CD4-positive, alpha-beta T cell treated with Interleukin-21 for 1 hour (primary cell): ENCODE measurements at regions not wholly inside any gene's neighbourhood (a gene's known extent, or its start where the extent isn't known, plus 50 kb on each side); places are given as distances from the start of the nearest gene placed in this dataset.
"Not testable (repeated sequence)": the region's sequence is repeated elsewhere in the genome, so short reads cannot be mapped to it uniquely, and the experiment has no call there.

Experiments
- DNase-seq: peaks from one replicate; pipeline ENCODE4 v3.0.0-alpha.2; 2020

DNA sequence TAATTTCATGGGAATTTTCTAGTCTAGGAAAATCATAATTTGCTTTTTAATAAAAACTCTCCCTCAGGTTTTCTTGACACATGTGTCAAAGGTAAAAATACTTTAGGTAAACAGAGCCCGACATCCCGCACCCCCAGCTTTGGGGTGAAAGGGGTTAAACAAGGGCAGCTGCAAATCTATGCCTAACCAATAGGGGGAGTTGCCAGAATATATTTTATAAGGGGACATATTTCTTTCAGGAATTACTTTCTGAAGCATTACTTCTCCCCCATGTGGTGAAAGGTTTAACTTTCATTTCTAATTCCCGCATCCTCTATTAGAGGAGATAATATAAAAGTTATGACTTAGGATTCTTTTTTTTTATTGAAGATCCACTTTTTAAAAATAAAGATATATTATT lies 53.9 kb upstream of the HEPH start:
- DNase-seq, result peak; percentile 45

GRCh38 chrX:66107860-66108259 lies 56.2 kb upstream of the HEPH start:
- DNase-seq, result not testable (repeated sequence)

DNA sequence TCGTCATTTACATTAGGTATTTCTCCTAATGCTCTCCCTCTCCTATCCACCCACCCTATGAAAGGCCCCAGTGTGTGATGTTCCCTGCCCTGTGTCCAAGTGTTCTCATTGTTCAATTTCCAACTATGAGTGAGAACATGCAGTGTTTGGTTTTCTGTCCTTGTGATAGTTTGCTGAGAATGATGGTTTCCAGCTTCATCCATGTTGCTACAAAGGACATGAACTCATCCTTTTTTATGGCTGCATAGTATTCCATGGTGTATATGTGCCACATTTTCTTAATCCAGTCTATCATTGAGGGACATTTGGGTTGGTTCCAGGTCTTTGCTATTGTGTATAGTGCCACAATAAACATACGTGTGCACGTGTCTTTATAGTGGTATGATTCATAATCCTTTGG lies 61.6 kb upstream of the HEPH start:
- not testable (repeated sequence) for DNase-seq

GRCh38 chrX:66098162-66098561 lies 58.3 kb upstream of the VSIG4 start:
- DNase-seq, result no peak

DNA sequence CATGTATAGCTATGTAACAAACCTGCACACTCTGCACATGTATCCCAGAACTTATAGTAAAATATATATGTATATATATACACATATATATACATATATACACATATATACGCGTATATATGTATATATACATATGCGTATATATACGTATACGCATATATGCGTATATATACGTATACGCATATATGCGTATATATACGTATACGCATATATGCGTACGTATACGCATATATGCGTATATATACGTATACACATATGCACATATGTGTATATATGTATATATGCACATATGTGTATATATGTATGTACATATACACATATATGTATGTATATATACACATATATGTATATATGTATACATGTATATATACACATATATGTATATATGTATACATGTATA lies 57.1 kb upstream of the VSIG4 start:
- not testable (repeated sequence) for DNase-seq

GRCh38 chrX:66090004-66090403 lies 50.1 kb upstream of the VSIG4 start:
- not testable (repeated sequence) for DNase-seq
